ENCODE measurements at regions not wholly inside any gene's neighbourhood (a gene's known extent, or its start where the extent isn't known, plus 50 kb on each side); places are given as distances from the start of the nearest gene placed in this dataset.

DNA sequence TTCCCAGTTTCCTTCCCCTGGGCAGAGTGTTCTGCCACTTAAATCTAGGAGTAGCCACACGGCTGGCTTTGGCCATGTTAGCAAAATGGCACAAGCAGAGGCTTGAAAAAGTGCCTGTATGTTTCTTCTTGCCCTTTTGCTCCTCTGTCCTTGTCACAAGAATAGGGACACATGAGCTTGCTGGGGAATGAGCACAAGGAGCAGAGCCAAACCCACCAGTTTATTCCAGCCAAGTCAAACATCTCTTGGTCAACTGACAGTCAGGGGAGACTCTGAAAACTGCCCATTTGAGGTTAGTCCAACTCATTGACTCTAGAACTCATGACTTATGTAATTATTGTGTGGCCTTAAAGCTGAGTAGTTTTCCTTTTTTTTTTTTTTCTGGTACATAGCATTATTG lies 739.7 kb upstream of the FZD8 start:
- no peaks in the 10 kb centered on the region for H3F3A ChIP-seq (ENCODE audit: low read depth)
- H3K9me3 ChIP-seq (ENCODE audit: insufficient read depth, low read depth, low read length) = peaks cover 6% of the 10 kb centered on the region; the same call in 1 of the 2 replicates
- no peaks in the 10 kb centered on the region for H3K9me2 ChIP-seq (replicated peaks; ENCODE audit: low read depth, low read length)
- no peak overlapping the region for H2AFZ ChIP-seq (ENCODE audit: low read length)
- no peak overlapping the region for H3K4me2 ChIP-seq (ENCODE audit: low read depth, low read length, poor library complexity, severe bottlenecking)
- H3K4me3 ChIP-seq (ENCODE audit: low read length, poor library complexity, severe bottlenecking) = no peak overlapping the region
- H3K79me2 ChIP-seq (ENCODE audit: insufficient read depth, low read length) = no peaks in the 10 kb centered on the region
- no peaks in the 10 kb centered on the region for H4K20me1 ChIP-seq (ENCODE audit: insufficient read depth, low read length, poor library complexity, severe bottlenecking)
- H3K9ac ChIP-seq (ENCODE audit: low read depth, low read length, poor library complexity, severe bottlenecking) = no peak overlapping the region
- no peaks in the 10 kb centered on the region for H3K4me1 ChIP-seq (ENCODE audit: insufficient read depth, low read length, poor library complexity, severe bottlenecking)
- no peaks in the 10 kb centered on the region for H3K27me3 ChIP-seq (ENCODE audit: insufficient read depth, low read length, poor library complexity, severe bottlenecking)
- TF ChIP-seq, protein P1, sequence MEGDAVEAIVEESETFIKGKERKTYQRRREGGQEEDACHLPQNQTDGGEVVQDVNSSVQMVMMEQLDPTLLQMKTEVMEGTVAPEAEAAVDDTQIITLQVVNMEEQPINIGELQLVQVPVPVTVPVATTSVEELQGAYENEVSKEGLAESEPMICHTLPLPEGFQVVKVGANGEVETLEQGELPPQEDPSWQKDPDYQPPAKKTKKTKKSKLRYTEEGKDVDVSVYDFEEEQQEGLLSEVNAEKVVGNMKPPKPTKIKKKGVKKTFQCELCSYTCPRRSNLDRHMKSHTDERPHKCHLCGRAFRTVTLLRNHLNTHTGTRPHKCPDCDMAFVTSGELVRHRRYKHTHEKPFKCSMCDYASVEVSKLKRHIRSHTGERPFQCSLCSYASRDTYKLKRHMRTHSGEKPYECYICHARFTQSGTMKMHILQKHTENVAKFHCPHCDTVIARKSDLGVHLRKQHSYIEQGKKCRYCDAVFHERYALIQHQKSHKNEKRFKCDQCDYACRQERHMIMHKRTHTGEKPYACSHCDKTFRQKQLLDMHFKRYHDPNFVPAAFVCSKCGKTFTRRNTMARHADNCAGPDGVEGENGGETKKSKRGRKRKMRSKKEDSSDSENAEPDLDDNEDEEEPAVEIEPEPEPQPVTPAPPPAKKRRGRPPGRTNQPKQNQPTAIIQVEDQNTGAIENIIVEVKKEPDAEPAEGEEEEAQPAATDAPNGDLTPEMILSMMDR (conservative IDR thresholded peaks at IDR 0.05; ENCODE audit: low read length) = no peak
- TF ChIP-seq EZH2phosphoT487 (IDR thresholded peaks at IDR 0.05; ENCODE audit: borderline replicate concordance) = no peak
- no peaks in the 10 kb centered on the region for H3K36me3 ChIP-seq (ENCODE audit: insufficient read depth, low read length)

DNA sequence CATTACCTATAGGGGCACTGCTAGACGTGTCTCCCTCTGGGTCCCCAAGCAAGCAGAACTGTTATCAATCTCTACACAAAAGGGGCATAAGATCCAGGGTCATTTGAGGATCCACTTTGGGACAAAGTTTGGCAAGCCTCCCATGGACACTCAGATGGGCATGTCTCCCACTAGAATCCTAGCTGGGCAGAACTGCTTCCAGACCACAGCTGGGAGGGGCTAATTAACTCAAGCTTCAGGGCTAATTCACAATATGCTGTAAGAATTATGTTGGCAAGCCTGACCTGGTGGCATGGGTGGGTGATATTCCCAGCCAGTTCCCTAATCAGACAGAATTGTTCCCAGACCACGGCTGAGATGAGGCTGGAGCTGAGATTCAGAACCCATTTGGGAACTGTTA lies 738.4 kb upstream of the FZD8 start:
- Histone ChIP-seq H3K4me3 (ENCODE audit: low read length, poor library complexity, severe bottlenecking) (no peak overlapping the region), H2AFZ (ENCODE audit: low read length) (no peak overlapping the region), H4K20me1 (ENCODE audit: insufficient read depth, low read length, poor library complexity, severe bottlenecking) (no peaks in the 10 kb centered on the region), H3F3A (ENCODE audit: low read depth) (no peaks in the 10 kb centered on the region), H3K79me2 (ENCODE audit: insufficient read depth, low read length) (no peaks in the 10 kb centered on the region), H3K9me3 (ENCODE audit: insufficient read depth, low read depth, low read length) (peaks cover 6% of the 10 kb centered on the region; the same call in 1 of the 2 replicates), H3K4me2 (ENCODE audit: low read depth, low read length, poor library complexity, severe bottlenecking) (no peak overlapping the region), H3K9ac (ENCODE audit: low read depth, low read length, poor library complexity, severe bottlenecking) (no peak overlapping the region), H3K27me3 (ENCODE audit: insufficient read depth, low read length, poor library complexity, severe bottlenecking) (no peaks in the 10 kb centered on the region), H3K36me3 (ENCODE audit: insufficient read depth, low read length) (no peaks in the 10 kb centered on the region), H3K9me2 (replicated peaks; ENCODE audit: low read depth, low read length) (no peaks in the 10 kb centered on the region), H3K4me1 (ENCODE audit: insufficient read depth, low read length, poor library complexity, severe bottlenecking) (no peaks in the 10 kb centered on the region)
- TF ChIP-seq, protein P1 (conservative IDR thresholded peaks at IDR 0.05; ENCODE audit: low read length) = no peak
- TF ChIP-seq EZH2phosphoT487 (IDR thresholded peaks at IDR 0.05; ENCODE audit: borderline replicate concordance) = no peak

DNA sequence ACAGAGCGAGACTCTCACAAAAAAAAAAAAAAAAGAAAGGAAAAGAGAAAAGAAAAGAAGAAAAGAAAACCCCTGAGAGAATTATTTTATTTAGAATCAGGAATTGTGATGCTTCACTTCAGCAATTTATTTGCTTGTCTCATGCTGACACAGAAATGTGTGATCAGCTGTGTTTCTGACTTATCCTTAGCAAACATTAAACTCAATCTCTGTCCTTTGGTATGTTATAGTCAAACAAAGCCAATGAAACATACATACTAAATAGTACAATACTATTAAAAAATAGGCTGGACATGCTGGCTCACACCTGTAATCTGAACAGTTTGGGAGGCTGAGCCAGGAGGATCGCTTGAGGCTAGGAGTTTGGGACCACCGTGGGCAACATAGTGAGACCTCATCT lies 733.0 kb upstream of the FZD8 start:
- Histone ChIP-seq H3K79me2 (ENCODE audit: insufficient read depth, low read length) (no peaks in the 10 kb centered on the region), H2AFZ (ENCODE audit: low read length) (no peak overlapping the region), H3K4me3 (ENCODE audit: low read length, poor library complexity, severe bottlenecking) (no peak overlapping the region), H3K36me3 (ENCODE audit: insufficient read depth, low read length) (no peaks in the 10 kb centered on the region), H3K27me3 (ENCODE audit: insufficient read depth, low read length, poor library complexity, severe bottlenecking) (no peaks in the 10 kb centered on the region), H3K9me3 (ENCODE audit: insufficient read depth, low read depth, low read length) (peaks cover 3% of the 10 kb centered on the region; the same call in 1 of the 2 replicates), H3K9me2 (replicated peaks; ENCODE audit: low read depth, low read length) (no peaks in the 10 kb centered on the region), H3K4me2 (ENCODE audit: low read depth, low read length, poor library complexity, severe bottlenecking) (no peak overlapping the region), H3F3A (ENCODE audit: low read depth) (no peaks in the 10 kb centered on the region), H3K9ac (ENCODE audit: low read depth, low read length, poor library complexity, severe bottlenecking) (no peak overlapping the region), H3K4me1 (ENCODE audit: insufficient read depth, low read length, poor library complexity, severe bottlenecking) (no peaks in the 10 kb centered on the region), H4K20me1 (ENCODE audit: insufficient read depth, low read length, poor library complexity, severe bottlenecking) (no peaks in the 10 kb centered on the region)
- TF ChIP-seq EZH2phosphoT487 (IDR thresholded peaks at IDR 0.05; ENCODE audit: borderline replicate concordance) = no peak
- TF ChIP-seq, protein P1 (conservative IDR thresholded peaks at IDR 0.05; ENCODE audit: low read length) = no peak

All from Loucy (cell line).